A673 (cell line): ENCODE measurements at regions not wholly inside any gene's neighbourhood (a gene's known extent, or its start where the extent isn't known, plus 50 kb on each side); places are given as distances from the start of the nearest gene placed in this dataset.
"Not testable (repeated sequence)": the region's sequence is repeated elsewhere in the genome, so short reads cannot be mapped to it uniquely, and the experiment has no call there.

ENCODE experiments used
- BruUV-seq: library from RNA; stranded (reverse); fragments of 400-500 nt; replicated peaks from 2 replicates; lab custom pipeline; 2021; lab: Mats Ljungman, UMichigan
- CTCF ChIA-PET: fragments of 300-600 bp; sonication (Branson Sonifier 250); formaldehyde crosslinking; loops from one replicate; lab custom pipeline; 2022; ENCODE audit warnings: antibody characterized with exemption; lab: Charles Lee
- POLR2A ChIA-PET: fragments of 300-600 bp; sonication (Branson Sonifier 250); formaldehyde crosslinking; loops from one replicate; lab custom pipeline; 2022; ENCODE audit warnings: antibody characterized with exemption; ENCODE audit not compliant: low non-redundant PET; lab: Charles Lee
- DNase-seq: peaks from one replicate; pipeline ENCODE4 v3.0.0-alpha.2; 2015; ENCODE audit warnings: low spot score
- H3K27ac ChIP-seq: fragments of 200-600 bp; sonication (generic); 2 replicates; pipeline ENCODE4 v1.5.1; 2016; ENCODE audit warnings: mixed run types, low read depth, mild to moderate bottlenecking, mixed read lengths, antibody characterized with exemption, low read length; ENCODE audit not compliant: poor library complexity, severe bottlenecking
- H3K27me3 ChIP-seq: fragments of 200-600 bp; sonication (generic); replicated peaks from 2 replicates; pipeline ENCODE4 v1.6.1; 2017; ENCODE audit warnings: mixed run types, low read depth, mild to moderate bottlenecking, mixed read lengths, antibody characterized with exemption, low read length; ENCODE audit not compliant: insufficient read depth, poor library complexity
- H3K36me3 ChIP-seq: fragments of 200-600 bp; sonication (generic); 2 replicates; pipeline ENCODE4 v1.6.1; 2016; ENCODE audit warnings: mixed run types, mild to moderate bottlenecking, mixed read lengths, antibody characterized with exemption, low read length; ENCODE audit not compliant: insufficient read depth, poor library complexity, severe bottlenecking
- H3K4me1 ChIP-seq: fragments of 200-600 bp; sonication (generic); 2 replicates; pipeline ENCODE4 v1.6.1; 2017; ENCODE audit warnings: mixed run types, mild to moderate bottlenecking, mixed read lengths, antibody characterized with exemption, low read length; ENCODE audit not compliant: insufficient read depth, poor library complexity, severe bottlenecking
- H3K4me3 ChIP-seq: fragments of 200-600 bp; sonication (generic); 2 replicates; pipeline ENCODE4 v1.5.1; 2016; ENCODE audit warnings: low read depth, mixed run types, mild to moderate bottlenecking, mixed read lengths, low read length; ENCODE audit not compliant: poor library complexity, severe bottlenecking
- H3K9me3 ChIP-seq: fragments of 200-600 bp; sonication (generic); 2 replicates; pipeline ENCODE4 v1.6.1; 2016; ENCODE audit warnings: mixed run types, low read depth, mild to moderate bottlenecking, mixed read lengths, antibody characterized with exemption, low read length; ENCODE audit not compliant: poor library complexity, severe bottlenecking
- CTCF ChIP-seq: fragments of 300-800, 200-600 bp; sonication (generic); conservative IDR thresholded peaks from 2 replicates; pipeline ENCODE4 v1.5.1; 2017; ENCODE audit warnings: low read depth, mild to moderate bottlenecking, antibody characterized with exemption, low read length, moderate library complexity, mixed read lengths
- EZH2 ChIP-seq: fragments of 200-600 bp; sonication (generic); IDR thresholded peaks from 2 replicates; pipeline ENCODE4 v1.6.1; 2017; ENCODE audit warnings: borderline replicate concordance, low read depth, mild to moderate bottlenecking, mixed read lengths, antibody characterized with exemption, low read length; ENCODE audit not compliant: poor library complexity, severe bottlenecking
- intact Hi-C: fragments of 100-400 bp; cut with micrococcal nuclease; formaldehyde crosslinking; loops from one replicate; pipeline ENCODE4 v1.10.0; 2022; ENCODE audit not compliant: unreplicated experiment

GRCh38 chr21:9753943-9754342 lies 767.4 kb upstream of the TPTE start:
- no TSS peak for BruUV-seq
- no peaks in the 10 kb centered on the region for H3K27me3 ChIP-seq
- intact Hi-C loops, result no loop called here
- H3K4me3 ChIP-seq, result no peak overlapping the region
- ChIA-PET POLR2A (no interaction called here), CTCF (no interaction called here)
- no peaks in the 10 kb centered on the region for H3K36me3 ChIP-seq
- peaks cover 76% of the 10 kb centered on the region for H3K9me3 ChIP-seq
- TF ChIP-seq CTCF (no peak), EZH2 (no peak)
- H3K27ac ChIP-seq, result no peak overlapping the region
- no peaks in the 10 kb centered on the region for H3K4me1 ChIP-seq
- no peak for DNase-seq

- H3K4me1 ChIP-seq, CTCF ChIA-PET, POLR2A ChIA-PET, DNase-seq, BruUV-seq, H3K27ac ChIP-seq, H3K27me3 ChIP-seq, H3K4me3 ChIP-seq, H3K36me3 ChIP-seq, intact Hi-C loops: not testable (repeated sequence)
- peaks cover 78% of the 10 kb centered on the region for H3K9me3 ChIP-seq
These were observed 766.9 kb upstream of the TPTE start for GRCh38 chr21:9754434-9754833.

- DNase-seq, result no peak
- Histone ChIP-seq H3K4me3 (no peak overlapping the region), H3K27me3 (no peaks in the 10 kb centered on the region), H3K4me1 (no peaks in the 10 kb centered on the region), H3K27ac (no peak overlapping the region), H3K9me3 (peaks cover 80% of the 10 kb centered on the region), H3K36me3 (no peaks in the 10 kb centered on the region)
- BruUV-seq, result no TSS peak
- ChIA-PET CTCF (no interaction called here), POLR2A (no interaction called here)
- intact Hi-C loops, result no loop called here
- TF ChIP-seq CTCF, result no peak
- no peak for TF ChIP-seq EZH2
These were observed 765.8 kb upstream of the TPTE start for GRCh38 chr21:9755611-9756010.

- no peak overlapping the region for H3K4me3 ChIP-seq
- H3K27ac ChIP-seq, result no peak overlapping the region
- DNase-seq, result no peak
- intact Hi-C loops, result no loop called here
- H3K27me3 ChIP-seq, result no peaks in the 10 kb centered on the region
- H3K9me3 ChIP-seq, result peaks cover 79% of the 10 kb centered on the region
- H3K4me1 ChIP-seq, result no peaks in the 10 kb centered on the region
- TF ChIP-seq CTCF, result no peak
- TF ChIP-seq EZH2, result no peak
- no peaks in the 10 kb centered on the region for H3K36me3 ChIP-seq
- ChIA-PET CTCF (no interaction called here), POLR2A (no interaction called here)
- BruUV-seq, result no TSS peak
These were observed 764.7 kb upstream of the TPTE start for GRCh38 chr21:9756677-9757076.

- H3K4me1 ChIP-seq, POLR2A ChIA-PET, H3K4me3 ChIP-seq, H3K27me3 ChIP-seq, H3K27ac ChIP-seq, H3K36me3 ChIP-seq, BruUV-seq, CTCF ChIA-PET, intact Hi-C loops, DNase-seq: not testable (repeated sequence)
- peaks cover 78% of the 10 kb centered on the region for H3K9me3 ChIP-seq
These were observed 764.3 kb upstream of the TPTE start for GRCh38 chr21:9757118-9757517.
